ENCODE measurements at regions not wholly inside any gene's neighbourhood (a gene's known extent, or its start where the extent isn't known, plus 50 kb on each side); places are given as distances from the start of the nearest gene placed in this dataset.

GRCh38 chr3:145843561-145843960, 317.4 kb downstream of the PLOD2 start:
- 72 to 76% methylated on average over 1 of the region's 1 CpG for WGBS, 2 donors
- intact Hi-C loops (cut with DNase I; ENCODE audit: low total_unique reads), result no loop called here
- no peak overlapping the region for H3K4me3 ChIP-seq (ENCODE audit: low read depth, poor library complexity, severe bottlenecking)
- TF ChIP-seq POLR2A (IDR thresholded peaks at IDR 0.05), result no peak
- no peak for TF ChIP-seq CTCF (IDR thresholded peaks at IDR 0.05)
- no peak for DNase-seq (ENCODE audit: low spot score in 2 of 2)

- no peak for DNase-seq (ENCODE audit: low spot score in 2 of 2)
- 97% methylated on average over 1 of the region's 1 CpG for WGBS, 2 donors
- intact Hi-C loops (cut with DNase I; ENCODE audit: low total_unique reads), result no loop called here
- H3K4me3 ChIP-seq (ENCODE audit: low read depth, poor library complexity, severe bottlenecking), result no peak overlapping the region
- TF ChIP-seq POLR2A (IDR thresholded peaks at IDR 0.05) (no peak), CTCF (IDR thresholded peaks at IDR 0.05) (no peak)
Measured at GRCh38 chr3:145849115-145849514, 311.9 kb downstream of the PLOD2 start.

GRCh38 chr3:145854499-145854898, 306.5 kb downstream of the PLOD2 start:
- TF ChIP-seq CTCF (IDR thresholded peaks at IDR 0.05) (no peak), POLR2A (IDR thresholded peaks at IDR 0.05) (no peak)
- 85 to 86% methylated on average over 2 of the region's 2 CpGs for WGBS, 2 donors
- no peak for DNase-seq (ENCODE audit: low spot score in 2 of 2)

GRCh38 chr3:145857956-145858355, 303.0 kb downstream of the PLOD2 start:
- no peak overlapping the region for H3K4me3 ChIP-seq (ENCODE audit: low read depth, poor library complexity, severe bottlenecking)
- TF ChIP-seq POLR2A (IDR thresholded peaks at IDR 0.05) (no peak), CTCF (IDR thresholded peaks at IDR 0.05) (no peak)
- intact Hi-C loops (cut with DNase I; ENCODE audit: low total_unique reads), result no loop called here
- WGBS, 2 donors, result 63 to 69% methylated on average over 1 of the region's 1 CpG
- no peak for DNase-seq (ENCODE audit: low spot score in 2 of 2)

More at GRCh38 chr3:145854499-145854898, 306.5 kb downstream of the PLOD2 start:
- intact Hi-C loops (cut with DNase I; ENCODE audit: low total_unique reads), result no loop called here
- no peak overlapping the region for H3K4me3 ChIP-seq (ENCODE audit: low read depth, poor library complexity, severe bottlenecking)

GRCh38 chr3:145864336-145864735, 296.6 kb downstream of the PLOD2 start:
- intact Hi-C loops (cut with DNase I; ENCODE audit: low total_unique reads), result no loop called here
- 76 to 80% methylated on average over 2 of the region's 2 CpGs for WGBS, 2 donors
- TF ChIP-seq POLR2A (IDR thresholded peaks at IDR 0.05), result no peak
- TF ChIP-seq CTCF (IDR thresholded peaks at IDR 0.05), result no peak
- DNase-seq (ENCODE audit: low spot score in 2 of 2), result no peak
- H3K4me3 ChIP-seq (ENCODE audit: low read depth, poor library complexity, severe bottlenecking), result no peak overlapping the region

- H3K4me3 ChIP-seq (ENCODE audit: low read depth, poor library complexity, severe bottlenecking), result no peak overlapping the region
- WGBS, 2 donors, result 45 to 46% methylated on average over 4 of the region's 4 CpGs
- no peak for TF ChIP-seq CTCF (IDR thresholded peaks at IDR 0.05)
- intact Hi-C loops (cut with DNase I; ENCODE audit: low total_unique reads), result no loop called here
- DNase-seq (ENCODE audit: low spot score in 2 of 2), result no peak
Measured at GRCh38 chr3:145865399-145866018, 295.5 kb downstream of the PLOD2 start.

Measured in lower leg skin (tissue), 4 donors.